Erythroblast (primary cell): ENCODE measurements at regions not wholly inside any gene's neighbourhood (a gene's known extent, or its start where the extent isn't known, plus 50 kb on each side); places are given as distances from the start of the nearest gene placed in this dataset.
"Not testable (repeated sequence)": the region's sequence is repeated elsewhere in the genome, so short reads cannot be mapped to it uniquely, and the experiment has no call there.

ENCODE experiments used
- GATA1 ChIP-seq: IDR thresholded peaks from 2 replicates; pipeline ENCODE4 v1.6.1; 2011; ENCODE audit warnings: low read depth, mild to moderate bottlenecking, control low read depth, low read length, moderate library complexity
- POLR2A ChIP-seq: IDR thresholded peaks from 2 replicates; pipeline ENCODE4 v1.6.1; 2011; ENCODE audit warnings: mild to moderate bottlenecking, low read length

DNA sequence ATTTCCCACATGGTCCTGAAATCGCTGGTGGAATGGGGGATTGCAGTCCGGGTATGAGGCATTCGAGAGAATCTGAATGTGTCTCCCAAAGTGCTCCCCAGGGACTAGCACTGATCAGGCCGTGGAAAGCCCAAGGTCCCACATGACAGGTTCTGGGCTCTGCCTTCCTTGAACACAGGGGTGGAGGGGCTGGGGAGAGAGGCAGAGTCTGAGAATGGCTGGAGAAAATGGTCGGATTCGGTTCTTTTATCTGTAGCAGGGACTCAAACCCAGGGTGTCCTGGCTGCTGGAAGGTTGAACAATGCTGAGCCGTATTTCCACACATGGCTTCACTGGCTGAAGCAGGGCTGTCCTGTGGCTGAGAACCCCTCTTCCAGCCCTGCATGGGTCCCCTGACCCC is 122.7 kb upstream of the SULF2 start:
- TF ChIP-seq POLR2A, GATA1: not testable (repeated sequence)
